Activated naive CD8-positive, alpha-beta T cell treated with anti-CD3 and anti-CD28 coated beads, Interleukin-2, amount 10 ng/mL, durations not matched to agents 7 days and 5 days (primary cell): ENCODE measurements at regions not wholly inside any gene's neighbourhood (a gene's known extent, or its start where the extent isn't known, plus 50 kb on each side); places are given as distances from the start of the nearest gene placed in this dataset.

Experiments used
- ATAC-seq: fragments of 150-1000 bp; cut with Tn5 transposase; one replicate; pipeline ENCODE4 v1.10.0; 2021; ENCODE audit warnings: low read depth, moderate library complexity
- POLR2A ChIA-PET: fragments of 350-600 bp; sonication (Branson Sonifier 250); formaldehyde crosslinking; loops from one replicate; lab custom pipeline; 2021; ENCODE audit warnings: antibody characterized with exemption; lab: Charles Lee
- DNase-seq: peaks from one replicate; pipeline ENCODE4 v3.0.0; 2021
- H3K27ac Mint-ChIP-seq: one replicate; pipeline ENCODE4 v1.8.0; 2022; ENCODE audit warnings: mild to moderate bottlenecking, mixed read lengths
- H3K27me3 Mint-ChIP-seq: one replicate; pipeline ENCODE4 v1.8.0; 2022; ENCODE audit warnings: mild to moderate bottlenecking, moderate library complexity, mixed read lengths
- H3K36me3 Mint-ChIP-seq: one replicate; pipeline ENCODE4 v1.8.0; 2021; ENCODE audit warnings: mild to moderate bottlenecking, mixed read lengths
- H3K4me1 Mint-ChIP-seq: one replicate; pipeline ENCODE4 v1.8.0; 2021; ENCODE audit warnings: mixed read lengths
- H3K4me3 Mint-ChIP-seq: one replicate; pipeline ENCODE4 v1.8.0; 2022; ENCODE audit warnings: mild to moderate bottlenecking, moderate library complexity, mixed read lengths
- H3K9me3 Mint-ChIP-seq: one replicate; pipeline ENCODE4 v1.8.0; 2021; ENCODE audit warnings: mixed read lengths

DNA sequence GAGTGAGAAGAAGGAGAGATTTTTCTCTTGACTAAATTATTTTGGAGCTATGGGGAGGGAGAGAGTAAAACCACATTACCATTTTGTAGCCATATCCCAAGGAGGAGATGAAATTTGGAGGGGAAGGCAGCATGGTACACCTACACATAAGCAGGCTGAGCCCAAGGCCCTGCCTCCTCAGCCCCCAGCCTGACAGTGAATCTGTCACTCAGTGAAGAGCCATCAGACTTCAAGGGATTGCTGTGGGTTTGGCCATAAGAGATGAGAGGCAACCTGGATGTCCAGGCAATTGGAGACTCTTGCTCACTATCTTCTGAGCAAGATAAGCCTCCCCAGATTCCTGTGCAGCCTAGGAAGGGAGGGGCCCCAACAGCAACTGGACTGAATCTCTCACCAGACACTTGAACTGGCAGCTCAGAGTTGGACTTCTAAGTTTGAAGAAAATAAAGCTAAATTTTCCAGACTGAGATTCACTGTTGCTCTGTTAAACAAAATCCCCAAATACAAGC, 216.6 kb downstream of the SEMA6A start:
- Mint-ChIP-seq H3K27ac (no peak overlapping the region), H3K4me1 (no peaks in the 10 kb centered on the region), H3K36me3 (peaks cover 13% of the 10 kb centered on the region), H3K4me3 (no peak overlapping the region), H3K27me3 (no peaks in the 10 kb centered on the region), H3K9me3 (peaks cover 4% of the 10 kb centered on the region)
- DNase-seq = no peak
- POLR2A ChIA-PET = no interaction called here
- no peak for ATAC-seq

DNA sequence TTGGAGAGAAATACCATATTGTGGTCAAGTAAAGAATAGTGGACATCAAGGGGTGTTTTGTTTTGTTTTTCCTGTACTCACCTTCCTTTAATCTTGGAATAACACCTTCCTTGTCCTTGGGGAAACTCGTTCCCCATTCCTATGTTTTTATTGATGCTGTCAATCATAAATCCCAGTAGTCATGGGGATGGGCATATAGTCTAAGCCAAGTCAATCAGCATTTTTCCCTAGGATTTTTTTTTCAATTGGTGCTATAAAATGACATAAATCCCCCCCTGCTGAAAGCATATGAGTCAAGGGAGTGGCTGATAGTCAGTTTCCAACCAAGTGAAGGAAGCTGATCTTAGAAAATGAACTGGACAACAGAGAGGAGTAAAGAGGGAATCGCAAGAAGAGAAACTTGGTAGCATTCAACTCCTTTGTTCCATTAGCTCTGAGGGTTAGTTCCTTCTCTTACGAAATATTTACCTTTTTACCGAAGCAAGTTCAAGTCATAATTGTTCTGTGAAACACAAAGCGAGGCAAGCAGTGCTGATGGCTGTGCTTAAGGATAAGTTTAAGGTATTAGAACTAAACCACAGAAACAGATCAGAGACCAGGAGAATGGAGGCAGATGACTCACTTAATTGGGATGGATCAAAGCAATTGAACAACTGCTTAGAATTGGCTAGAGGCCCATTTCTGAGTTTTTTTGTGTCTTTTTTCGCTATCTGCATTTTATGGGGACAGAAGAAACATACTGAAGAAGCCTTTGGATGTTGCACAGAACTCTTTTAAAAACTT, 218.6 kb downstream of the SEMA6A start:
- DNase-seq = no peak
- POLR2A ChIA-PET = no interaction called here
- H3K27me3 Mint-ChIP-seq = no peaks in the 10 kb centered on the region
- H3K4me3 Mint-ChIP-seq = no peak overlapping the region
- H3K9me3 Mint-ChIP-seq = peaks cover 4% of the 10 kb centered on the region
- H3K4me1 Mint-ChIP-seq = no peaks in the 10 kb centered on the region
- peaks cover 9% of the 10 kb centered on the region for H3K36me3 Mint-ChIP-seq
- ATAC-seq = no peak
- no peak overlapping the region for H3K27ac Mint-ChIP-seq

DNA sequence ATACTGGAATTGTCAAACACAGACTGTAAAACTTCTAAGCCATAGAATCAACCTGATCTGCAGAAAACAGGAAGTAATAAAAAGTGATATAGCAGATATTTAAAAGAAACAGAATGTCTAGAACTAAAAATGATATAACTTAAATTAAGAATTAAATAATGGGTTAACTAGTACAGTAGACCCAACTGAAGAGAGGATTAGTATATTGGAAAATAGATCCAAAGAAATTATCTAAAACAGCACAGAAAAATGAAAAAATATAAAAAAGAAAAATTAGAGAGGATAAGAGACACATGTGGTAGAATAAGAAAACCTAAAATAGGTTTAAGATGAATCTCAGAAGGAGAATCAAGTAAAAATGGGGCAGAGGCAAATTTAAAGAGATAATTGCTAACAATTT, 219.9 kb downstream of the SEMA6A start:
- ATAC-seq = no peak
- Mint-ChIP-seq H3K27me3 (no peaks in the 10 kb centered on the region), H3K36me3 (peaks cover 9% of the 10 kb centered on the region), H3K4me1 (no peaks in the 10 kb centered on the region), H3K27ac (no peak overlapping the region), H3K4me3 (no peak overlapping the region), H3K9me3 (peaks cover 6% of the 10 kb centered on the region)
- POLR2A ChIA-PET = no interaction called here
- DNase-seq = no peak

DNA sequence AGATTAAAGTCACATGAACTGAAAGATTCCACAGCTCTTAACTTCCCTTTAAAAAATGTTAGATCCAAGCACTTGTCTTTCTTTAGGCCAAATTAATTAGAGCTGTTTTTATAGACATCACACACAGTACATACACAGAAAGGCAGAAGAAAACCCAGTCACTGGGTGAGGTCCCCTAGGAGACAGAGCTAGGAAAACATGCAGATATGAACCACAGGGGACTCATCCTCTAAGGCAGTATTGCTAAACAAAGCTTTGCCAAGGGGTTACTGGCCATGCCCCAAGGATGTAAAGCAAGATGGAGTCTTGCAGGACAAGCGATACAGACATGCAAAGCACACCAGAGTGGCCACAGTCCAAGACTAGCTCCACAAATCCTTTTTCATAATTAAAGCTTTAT, 227.0 kb downstream of the SEMA6A start:
- Mint-ChIP-seq H3K4me1 (no peaks in the 10 kb centered on the region), H3K4me3 (no peak overlapping the region), H3K27ac (no peak overlapping the region), H3K36me3 (peaks cover 4% of the 10 kb centered on the region), H3K9me3 (peaks cover 6% of the 10 kb centered on the region), H3K27me3 (no peaks in the 10 kb centered on the region)
- ATAC-seq (no peak), DNase-seq (no peak)
- POLR2A ChIA-PET = no interaction called here

DNA sequence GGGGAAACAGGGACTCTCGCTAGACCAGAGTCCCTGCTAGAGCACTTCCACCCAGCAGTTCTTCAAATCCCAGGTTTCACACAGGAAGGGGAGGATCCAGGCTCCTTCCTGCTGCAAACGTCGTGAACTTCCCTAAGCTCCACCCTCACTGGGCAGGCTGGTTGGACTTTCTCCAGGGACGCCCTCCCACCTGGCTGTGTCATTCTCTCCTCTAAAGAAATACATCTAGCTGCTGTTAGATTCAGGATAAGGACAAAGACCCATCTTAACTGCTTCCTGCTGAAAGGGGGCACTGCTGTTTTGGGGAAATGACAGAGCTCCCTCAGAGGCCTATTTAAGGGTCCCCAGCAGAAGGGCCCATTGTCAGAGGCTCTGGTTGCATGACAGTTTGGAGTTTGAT, 230.7 kb downstream of the SEMA6A start:
- no peaks in the 10 kb centered on the region for H3K27me3 Mint-ChIP-seq
- H3K9me3 Mint-ChIP-seq = peaks cover 4% of the 10 kb centered on the region
- ATAC-seq (no peak), DNase-seq (no peak)
- no peak overlapping the region for H3K27ac Mint-ChIP-seq
- no peaks in the 10 kb centered on the region for H3K4me1 Mint-ChIP-seq
- H3K36me3 Mint-ChIP-seq = peaks cover 4% of the 10 kb centered on the region
- POLR2A ChIA-PET = no interaction called here
- H3K4me3 Mint-ChIP-seq = no peak overlapping the region
